ENCODE measurements at regions not wholly inside any gene's neighbourhood (a gene's known extent, or its start where the extent isn't known, plus 50 kb on each side); places are given as distances from the start of the nearest gene placed in this dataset.

DNA sequence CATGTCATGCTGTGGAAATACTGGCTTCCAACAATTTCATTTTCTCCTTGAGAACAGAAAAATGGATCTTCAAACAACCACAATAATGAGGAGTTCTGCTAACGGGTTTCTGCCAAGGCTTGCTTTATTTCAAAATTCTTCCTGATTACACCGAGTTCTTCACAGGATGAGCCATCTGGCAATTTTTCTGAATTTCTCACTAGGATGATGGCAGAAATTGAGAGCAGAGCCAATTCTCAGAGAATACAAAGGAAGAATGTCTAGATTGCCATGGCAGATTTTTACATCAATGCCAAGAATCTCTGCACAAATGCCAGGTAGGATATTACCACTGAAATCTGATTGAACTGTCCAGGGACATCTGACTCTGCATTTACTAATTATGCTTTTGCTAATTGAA is 619.0 kb upstream of the CHRM3 start:
- Histone ChIP-seq H3K9ac (ENCODE audit: low read length) (no peak overlapping the region), H3F3A (ENCODE audit: insufficient read depth, low read length) (no peaks in the 10 kb centered on the region), H3K9me3 (replicated peaks; ENCODE audit: insufficient read depth, low read length) (0 out of 2 replicates have a peak, but pooled peaks cover 4% of the 10 kb centered on the region), H3K4me2 (ENCODE audit: low read depth, low read length) (no peak overlapping the region), H2AFZ (ENCODE audit: low read length) (no peak overlapping the region), H3K36me3 (replicated peaks; ENCODE audit: insufficient read depth, low read length) (no peaks in the 10 kb centered on the region), H3K27ac (ENCODE audit: low read length) (no peak overlapping the region), H3K4me1 (ENCODE audit: low read length) (no peaks in the 10 kb centered on the region), H3K4me3 (ENCODE audit: low read length) (no peak overlapping the region), H3K9me2 (replicated peaks; ENCODE audit: insufficient read depth, low read length) (no peaks in the 10 kb centered on the region), H4K20me1 (ENCODE audit: insufficient read depth, low read length) (no peaks in the 10 kb centered on the region), H3K27me3 (replicated peaks; ENCODE audit: insufficient read depth, low read length) (no peaks in the 10 kb centered on the region), H3K79me2 (ENCODE audit: low read length) (no peaks in the 10 kb centered on the region)
- no peak for TF ChIP-seq EZH2phosphoT487 (IDR thresholded peaks at IDR 0.05; ENCODE audit: low read length)
- TF ChIP-seq, protein P1, sequence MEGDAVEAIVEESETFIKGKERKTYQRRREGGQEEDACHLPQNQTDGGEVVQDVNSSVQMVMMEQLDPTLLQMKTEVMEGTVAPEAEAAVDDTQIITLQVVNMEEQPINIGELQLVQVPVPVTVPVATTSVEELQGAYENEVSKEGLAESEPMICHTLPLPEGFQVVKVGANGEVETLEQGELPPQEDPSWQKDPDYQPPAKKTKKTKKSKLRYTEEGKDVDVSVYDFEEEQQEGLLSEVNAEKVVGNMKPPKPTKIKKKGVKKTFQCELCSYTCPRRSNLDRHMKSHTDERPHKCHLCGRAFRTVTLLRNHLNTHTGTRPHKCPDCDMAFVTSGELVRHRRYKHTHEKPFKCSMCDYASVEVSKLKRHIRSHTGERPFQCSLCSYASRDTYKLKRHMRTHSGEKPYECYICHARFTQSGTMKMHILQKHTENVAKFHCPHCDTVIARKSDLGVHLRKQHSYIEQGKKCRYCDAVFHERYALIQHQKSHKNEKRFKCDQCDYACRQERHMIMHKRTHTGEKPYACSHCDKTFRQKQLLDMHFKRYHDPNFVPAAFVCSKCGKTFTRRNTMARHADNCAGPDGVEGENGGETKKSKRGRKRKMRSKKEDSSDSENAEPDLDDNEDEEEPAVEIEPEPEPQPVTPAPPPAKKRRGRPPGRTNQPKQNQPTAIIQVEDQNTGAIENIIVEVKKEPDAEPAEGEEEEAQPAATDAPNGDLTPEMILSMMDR (IDR thresholded peaks at IDR 0.05; ENCODE audit: low read length) = no peak
- TF ChIP-seq EZH2 (optimal IDR thresholded peaks at IDR 0.05; ENCODE audit: low read depth, low read length) = no peak
- no peak for DNase-seq

GRCh38 chr1:238764779-238765178 is 621.6 kb upstream of the CHRM3 start:
- Histone ChIP-seq H3K9ac (ENCODE audit: low read length) (no peak overlapping the region), H3K9me3 (replicated peaks; ENCODE audit: insufficient read depth, low read length) (0 out of 2 replicates have a peak, but pooled peaks cover 4% of the 10 kb centered on the region), H3K4me1 (ENCODE audit: low read length) (no peaks in the 10 kb centered on the region), H3K4me2 (ENCODE audit: low read depth, low read length) (no peak overlapping the region), H2AFZ (ENCODE audit: low read length) (no peak overlapping the region), H3K79me2 (ENCODE audit: low read length) (no peaks in the 10 kb centered on the region), H3F3A (ENCODE audit: insufficient read depth, low read length) (no peaks in the 10 kb centered on the region), H4K20me1 (ENCODE audit: insufficient read depth, low read length) (no peaks in the 10 kb centered on the region), H3K36me3 (replicated peaks; ENCODE audit: insufficient read depth, low read length) (no peaks in the 10 kb centered on the region), H3K9me2 (replicated peaks; ENCODE audit: insufficient read depth, low read length) (no peaks in the 10 kb centered on the region), H3K27me3 (replicated peaks; ENCODE audit: insufficient read depth, low read length) (no peaks in the 10 kb centered on the region), H3K4me3 (ENCODE audit: low read length) (no peak overlapping the region), H3K27ac (ENCODE audit: low read length) (no peak overlapping the region)
- no peak for DNase-seq
- TF ChIP-seq EZH2phosphoT487 (IDR thresholded peaks at IDR 0.05; ENCODE audit: low read length) (no peak), EZH2 (optimal IDR thresholded peaks at IDR 0.05; ENCODE audit: low read depth, low read length) (no peak)
- TF ChIP-seq, protein P1 (IDR thresholded peaks at IDR 0.05; ENCODE audit: low read length) = no peak

DNA sequence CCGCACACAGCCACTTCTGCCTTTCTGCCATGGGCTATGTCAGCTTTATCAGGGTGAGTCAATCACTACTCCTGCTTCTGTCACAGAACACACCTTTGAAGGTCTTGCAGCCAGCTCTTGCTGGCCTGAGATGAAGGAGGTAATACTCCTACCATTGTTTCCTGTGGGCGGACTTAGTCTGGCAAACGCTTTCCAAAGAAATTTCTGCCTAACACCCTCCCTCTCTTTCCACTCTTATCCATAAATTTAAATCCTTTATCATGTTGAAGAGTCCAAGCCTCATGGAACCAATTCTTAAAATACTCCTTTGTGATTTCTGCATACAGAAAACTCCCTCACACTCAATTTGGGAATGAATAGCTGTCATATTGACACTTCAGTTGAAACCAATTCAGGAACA is 633.1 kb upstream of the CHRM3 start:
- Histone ChIP-seq H3K9me3 (replicated peaks; ENCODE audit: insufficient read depth, low read length) (no peaks in the 10 kb centered on the region), H2AFZ (ENCODE audit: low read length) (no peak overlapping the region), H3K36me3 (replicated peaks; ENCODE audit: insufficient read depth, low read length) (no peaks in the 10 kb centered on the region), H3K9me2 (replicated peaks; ENCODE audit: insufficient read depth, low read length) (no peaks in the 10 kb centered on the region; the same call in 1 of the 2 replicates), H3F3A (ENCODE audit: insufficient read depth, low read length) (no peaks in the 10 kb centered on the region), H3K9ac (ENCODE audit: low read length) (no peak overlapping the region), H3K27ac (ENCODE audit: low read length) (no peak overlapping the region), H3K4me2 (ENCODE audit: low read depth, low read length) (no peak overlapping the region), H3K4me1 (ENCODE audit: low read length) (no peaks in the 10 kb centered on the region), H3K4me3 (ENCODE audit: low read length) (no peak overlapping the region), H3K27me3 (replicated peaks; ENCODE audit: insufficient read depth, low read length) (no peaks in the 10 kb centered on the region), H3K79me2 (ENCODE audit: low read length) (no peaks in the 10 kb centered on the region), H4K20me1 (ENCODE audit: insufficient read depth, low read length) (no peaks in the 10 kb centered on the region)
- no peak for DNase-seq
- TF ChIP-seq, protein P1 (IDR thresholded peaks at IDR 0.05; ENCODE audit: low read length) = no peak
- TF ChIP-seq EZH2phosphoT487 (IDR thresholded peaks at IDR 0.05; ENCODE audit: low read length) = no peak
- no peak for TF ChIP-seq EZH2 (optimal IDR thresholded peaks at IDR 0.05; ENCODE audit: low read depth, low read length)

Measured in MM.1S (cell line).